ENCODE measurements at regions not wholly inside any gene's neighbourhood (a gene's known extent, or its start where the extent isn't known, plus 50 kb on each side); places are given as distances from the start of the nearest gene placed in this dataset.

DNA sequence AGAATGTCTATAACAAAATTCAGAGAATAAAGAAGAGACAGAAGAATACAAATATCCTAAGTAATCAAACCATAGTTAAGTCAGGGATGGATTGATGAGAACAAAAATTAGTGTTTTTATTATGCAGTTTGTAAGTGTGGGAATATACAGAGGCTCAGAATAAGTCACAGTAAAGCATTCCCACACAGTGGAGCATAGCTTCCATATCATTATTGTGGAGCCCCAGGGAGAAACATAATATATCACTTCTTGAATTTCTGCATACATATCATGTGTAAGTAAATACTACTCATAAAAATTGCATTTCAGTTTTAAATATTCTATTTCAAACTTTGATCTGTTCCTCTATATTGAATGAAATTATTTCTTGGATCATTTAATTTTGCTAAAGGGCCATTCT lies 790.4 kb downstream of the PLA2G4A start:
- TF ChIP-seq, protein P1, sequence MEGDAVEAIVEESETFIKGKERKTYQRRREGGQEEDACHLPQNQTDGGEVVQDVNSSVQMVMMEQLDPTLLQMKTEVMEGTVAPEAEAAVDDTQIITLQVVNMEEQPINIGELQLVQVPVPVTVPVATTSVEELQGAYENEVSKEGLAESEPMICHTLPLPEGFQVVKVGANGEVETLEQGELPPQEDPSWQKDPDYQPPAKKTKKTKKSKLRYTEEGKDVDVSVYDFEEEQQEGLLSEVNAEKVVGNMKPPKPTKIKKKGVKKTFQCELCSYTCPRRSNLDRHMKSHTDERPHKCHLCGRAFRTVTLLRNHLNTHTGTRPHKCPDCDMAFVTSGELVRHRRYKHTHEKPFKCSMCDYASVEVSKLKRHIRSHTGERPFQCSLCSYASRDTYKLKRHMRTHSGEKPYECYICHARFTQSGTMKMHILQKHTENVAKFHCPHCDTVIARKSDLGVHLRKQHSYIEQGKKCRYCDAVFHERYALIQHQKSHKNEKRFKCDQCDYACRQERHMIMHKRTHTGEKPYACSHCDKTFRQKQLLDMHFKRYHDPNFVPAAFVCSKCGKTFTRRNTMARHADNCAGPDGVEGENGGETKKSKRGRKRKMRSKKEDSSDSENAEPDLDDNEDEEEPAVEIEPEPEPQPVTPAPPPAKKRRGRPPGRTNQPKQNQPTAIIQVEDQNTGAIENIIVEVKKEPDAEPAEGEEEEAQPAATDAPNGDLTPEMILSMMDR (IDR thresholded peaks at IDR 0.05; ENCODE audit: extremely low read depth, missing control alignments), result no peak

DNA sequence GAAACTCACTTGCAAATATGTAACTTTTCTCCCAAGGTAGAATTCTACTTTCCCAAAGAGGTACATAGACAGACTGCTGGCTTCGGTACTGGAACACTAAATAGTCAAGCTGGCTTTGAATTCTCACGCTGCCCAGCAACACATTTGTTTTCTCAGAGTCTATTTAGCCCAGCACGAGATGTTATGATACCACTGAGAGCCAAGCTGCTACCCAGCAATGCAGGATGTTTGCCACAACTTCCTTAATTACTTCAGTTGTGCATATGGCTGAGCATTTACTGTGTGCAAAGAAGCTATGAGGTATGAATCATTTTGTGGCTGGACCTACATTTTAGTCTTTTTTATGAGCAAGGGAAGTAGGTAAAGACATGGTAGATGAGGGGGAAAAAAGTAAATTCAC lies 793.2 kb downstream of the PLA2G4A start:
- no peak for DNase-seq (ENCODE audit: low spot score)
- TF ChIP-seq, protein P1 (IDR thresholded peaks at IDR 0.05; ENCODE audit: extremely low read depth, missing control alignments), result no peak

More for the DNA sequence above, 790.4 kb downstream of the PLA2G4A start:
- no peak for DNase-seq (ENCODE audit: low spot score)

DNA sequence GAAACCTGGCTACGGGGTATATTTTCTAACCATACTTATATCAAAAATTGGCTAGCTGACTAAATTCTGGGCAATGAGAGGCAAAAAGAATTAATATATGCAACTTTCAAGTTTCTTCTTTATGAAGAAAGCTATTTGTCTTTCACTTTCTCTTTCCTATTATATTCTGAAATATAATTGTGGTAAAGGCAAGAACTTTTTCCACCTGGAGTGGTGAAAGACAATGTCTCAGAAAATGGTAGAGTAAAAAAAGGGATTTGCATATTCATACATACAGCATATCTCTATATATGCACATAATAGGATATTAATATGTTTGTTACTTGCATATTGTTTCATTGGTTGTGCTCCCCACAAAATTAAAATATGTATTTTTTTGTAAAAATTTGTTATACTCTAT lies 793.8 kb downstream of the PLA2G4A start:
- TF ChIP-seq, protein P1 (IDR thresholded peaks at IDR 0.05; ENCODE audit: extremely low read depth, missing control alignments), result no peak
- no peak for DNase-seq (ENCODE audit: low spot score)

DNA sequence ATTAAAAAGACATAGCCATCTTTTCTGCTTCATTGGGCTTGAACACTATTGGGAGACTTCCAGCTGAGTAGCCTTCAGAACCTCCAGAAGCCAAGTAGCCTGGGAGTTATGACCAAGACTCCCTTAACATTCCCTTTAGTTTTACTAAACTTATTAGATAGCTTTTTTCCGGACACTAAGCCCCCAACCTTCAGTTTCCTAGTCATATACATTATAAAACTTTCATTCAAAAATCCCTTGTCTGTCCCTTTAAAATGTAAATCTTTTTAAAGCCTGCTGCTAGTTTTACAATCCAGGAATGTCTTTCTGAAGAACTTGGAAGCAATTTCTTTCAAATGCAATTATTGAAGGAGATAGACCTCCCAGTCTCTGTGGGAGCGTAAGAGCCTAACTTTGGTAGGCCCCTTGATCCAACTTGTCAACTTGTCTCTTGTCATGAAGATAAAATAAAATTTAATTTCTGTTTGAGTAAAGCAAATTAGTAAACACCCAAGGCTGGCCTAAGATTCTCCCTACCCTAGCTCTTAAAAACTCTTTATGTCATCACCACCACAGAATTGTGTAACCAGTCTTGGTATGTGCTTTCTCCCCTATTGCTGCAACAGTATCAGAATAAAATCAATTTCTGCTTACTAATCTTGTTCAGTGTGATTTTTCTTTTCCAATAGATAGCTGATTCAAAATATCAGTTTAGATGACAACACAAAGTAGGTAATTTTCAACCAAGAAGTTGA lies 796.2 kb downstream of the PLA2G4A start:
- TF ChIP-seq, protein P1 (IDR thresholded peaks at IDR 0.05; ENCODE audit: extremely low read depth, missing control alignments), result no peak
- no peak for DNase-seq (ENCODE audit: low spot score)

DNA sequence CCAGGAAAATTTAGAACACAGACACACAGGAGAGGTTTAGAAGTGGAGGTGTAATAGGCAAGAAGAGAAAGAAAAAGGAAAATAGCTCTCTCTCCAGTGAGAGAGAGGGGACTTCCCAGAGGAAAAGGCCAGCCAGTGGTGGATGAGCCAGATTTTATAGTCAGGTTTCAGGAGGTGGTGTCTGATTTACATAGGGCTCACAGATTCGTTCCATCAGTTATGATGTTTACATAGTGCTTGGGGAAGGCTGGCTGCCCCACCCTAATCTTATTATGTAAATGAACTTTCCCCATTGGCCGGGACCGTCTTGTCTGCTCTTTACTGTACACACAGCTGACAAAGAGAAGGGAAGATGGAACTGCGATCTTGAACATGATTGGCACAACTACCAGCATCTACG lies 797.3 kb downstream of the PLA2G4A start:
- TF ChIP-seq, protein P1 (IDR thresholded peaks at IDR 0.05; ENCODE audit: extremely low read depth, missing control alignments), result no peak
- no peak for DNase-seq (ENCODE audit: low spot score)

DNA sequence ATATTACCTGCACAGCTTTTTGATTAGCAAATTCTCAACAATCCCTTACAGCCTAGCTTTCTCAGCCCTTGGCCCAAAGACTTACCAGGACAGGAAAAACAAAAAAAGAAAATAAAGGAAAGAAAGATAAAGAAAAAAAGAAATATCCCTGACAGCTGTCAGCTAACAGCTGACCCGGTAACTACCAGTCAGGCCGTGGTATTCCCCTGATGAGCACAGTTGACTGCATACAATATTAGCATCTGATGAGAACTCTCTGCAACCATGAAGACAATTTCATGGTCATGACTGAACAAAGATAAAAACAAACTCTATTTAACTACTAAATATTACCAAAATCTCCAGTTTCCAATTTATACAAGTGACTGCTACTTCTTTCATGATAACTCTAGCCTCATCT lies 798.8 kb downstream of the PLA2G4A start:
- TF ChIP-seq, protein P1 (IDR thresholded peaks at IDR 0.05; ENCODE audit: extremely low read depth, missing control alignments), result no peak
- no peak for DNase-seq (ENCODE audit: low spot score)

DNA sequence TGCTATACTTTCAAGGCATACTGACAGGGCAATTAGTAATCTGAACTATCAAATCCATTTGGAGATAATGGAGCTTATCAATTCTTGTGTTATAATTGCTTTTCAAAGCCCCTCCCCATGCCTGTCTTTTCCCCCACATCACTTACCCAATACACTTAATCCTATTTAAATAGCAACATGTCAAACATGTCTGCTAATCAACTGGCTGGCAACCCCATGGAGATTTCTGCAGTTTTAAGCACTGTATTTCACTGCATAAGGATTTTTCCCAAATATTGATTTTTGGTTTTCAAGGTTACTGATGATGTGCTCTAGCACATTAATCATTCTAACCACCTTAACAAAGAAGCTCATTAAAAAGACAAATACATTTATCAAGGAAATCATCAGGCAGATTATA lies 800.3 kb downstream of the PLA2G4A start:
- TF ChIP-seq, protein P1 (IDR thresholded peaks at IDR 0.05; ENCODE audit: extremely low read depth, missing control alignments), result no peak
- DNase-seq (ENCODE audit: low spot score), result no peak
